Progenitor cell of endocrine pancreas (in vitro differentiated cells): ENCODE measurements at regions not wholly inside any gene's neighbourhood (a gene's known extent, or its start where the extent isn't known, plus 50 kb on each side); places are given as distances from the start of the nearest gene placed in this dataset.
A peak's percentile ranks its signal among the peaks of the same experiment; 100 is the strongest.

Source experiments
- DNase-seq: peaks from one replicate; pipeline ENCODE4 v3.0.0; 2021; ENCODE audit warnings: low spot score; ENCODE audit not compliant: unreplicated experiment
- H3K27ac Mint-ChIP-seq: 2 replicates; pipeline ENCODE4 v1.8.0; 2021; ENCODE audit warnings: mild to moderate bottlenecking, moderate library complexity, mixed read lengths
- H3K27me3 Mint-ChIP-seq: 2 replicates; pipeline ENCODE4 v1.8.0; 2021; ENCODE audit warnings: mixed read lengths
- H3K36me3 Mint-ChIP-seq: 2 replicates; pipeline ENCODE4 v1.8.0; 2022; ENCODE audit warnings: mixed read lengths; ENCODE audit not compliant: insufficient read depth
- H3K4me1 Mint-ChIP-seq: 2 replicates; pipeline ENCODE4 v1.8.0; 2021; ENCODE audit warnings: low read depth, mixed read lengths
- H3K4me3 Mint-ChIP-seq: 2 replicates; pipeline ENCODE4 v1.8.0; 2021; ENCODE audit warnings: low read depth, mild to moderate bottlenecking, moderate library complexity, mixed read lengths
- H3K9me3 Mint-ChIP-seq: 2 replicates; pipeline ENCODE4 v1.8.0; 2021; ENCODE audit warnings: low read depth, mixed read lengths
- CTCF ChIP-seq: fragments of 200-600 bp; sonication (generic); IDR thresholded peaks from one replicate; pipeline ENCODE4 v1.5.0; 2021; ENCODE audit warnings: antibody characterized with exemption, mild to moderate bottlenecking; ENCODE audit not compliant: unreplicated experiment

- peaks cover 8% of the 10 kb centered on the region for H3K27me3 Mint-ChIP-seq
- H3K27ac Mint-ChIP-seq = no peak overlapping the region
- H3K4me1 Mint-ChIP-seq = no peaks in the 10 kb centered on the region
- TF ChIP-seq CTCF = no peak
- no peaks in the 10 kb centered on the region for H3K36me3 Mint-ChIP-seq
- no peak for DNase-seq
- H3K4me3 Mint-ChIP-seq = no peak overlapping the region
- H3K9me3 Mint-ChIP-seq = no peaks in the 10 kb centered on the region
Measured at GRCh38 chr9:18215626-18216025, 258.3 kb upstream of the ADAMTSL1 start.

GRCh38 chr9:18216376-18216775 lies 257.6 kb upstream of the ADAMTSL1 start:
- Mint-ChIP-seq H3K27ac (no peak overlapping the region), H3K9me3 (no peaks in the 10 kb centered on the region), H3K27me3 (peaks cover 8% of the 10 kb centered on the region), H3K4me1 (no peaks in the 10 kb centered on the region), H3K36me3 (no peaks in the 10 kb centered on the region), H3K4me3 (no peak overlapping the region)
- no peak for TF ChIP-seq CTCF
- no peak for DNase-seq

GRCh38 chr9:18228101-18228500 lies 245.9 kb upstream of the ADAMTSL1 start:
- H3K27ac Mint-ChIP-seq = no peak overlapping the region
- H3K4me1 Mint-ChIP-seq = no peaks in the 10 kb centered on the region
- no peaks in the 10 kb centered on the region for H3K9me3 Mint-ChIP-seq

DNA sequence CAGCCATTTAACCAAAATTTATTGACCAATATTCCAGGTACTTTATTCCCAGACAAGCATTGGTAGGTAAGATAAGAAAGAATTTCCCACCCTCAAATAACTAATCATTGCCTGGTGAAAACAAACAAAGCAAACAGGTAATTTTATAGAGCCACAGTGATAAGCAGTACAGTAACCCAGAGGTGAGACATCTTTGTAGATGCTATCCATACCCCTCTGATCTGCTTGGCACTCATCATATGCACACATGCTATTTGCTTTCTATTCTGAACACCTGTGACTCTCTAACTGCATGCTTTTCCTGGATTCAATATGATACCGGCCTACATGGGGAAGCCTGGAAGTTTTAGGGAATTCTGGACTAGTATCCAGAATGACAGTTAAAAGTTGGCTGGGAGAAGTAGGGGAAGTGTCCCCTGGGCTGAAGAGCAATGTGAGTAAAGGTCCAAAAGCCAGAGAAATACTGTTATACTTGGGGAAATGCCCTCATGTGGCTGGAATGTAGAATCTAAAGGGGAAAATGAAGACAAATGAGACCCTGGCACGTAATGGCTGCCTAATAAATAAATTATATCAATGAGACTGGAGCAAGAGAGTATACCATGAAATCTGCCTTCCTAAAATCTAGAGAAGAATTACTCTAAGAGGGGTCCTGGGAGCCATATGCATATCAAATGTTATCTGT lies 243.8 kb upstream of the ADAMTSL1 start:
- peak; percentile 11 for TF ChIP-seq CTCF
- Mint-ChIP-seq H3K4me3 (no peak overlapping the region), H3K27me3 (peaks cover 6% of the 10 kb centered on the region), H3K9me3 (no peaks in the 10 kb centered on the region), H3K27ac (no peak overlapping the region), H3K36me3 (no peaks in the 10 kb centered on the region), H3K4me1 (no peaks in the 10 kb centered on the region)
- DNase-seq = no peak

More at GRCh38 chr9:18228101-18228500, 245.9 kb upstream of the ADAMTSL1 start:
- TF ChIP-seq CTCF = no peak
- no peaks in the 10 kb centered on the region for H3K27me3 Mint-ChIP-seq
- H3K36me3 Mint-ChIP-seq = no peaks in the 10 kb centered on the region
- DNase-seq = no peak
- no peak overlapping the region for H3K4me3 Mint-ChIP-seq

- H3K27me3 Mint-ChIP-seq = peaks cover 6% of the 10 kb centered on the region
- no peak overlapping the region for H3K4me3 Mint-ChIP-seq
- no peaks in the 10 kb centered on the region for H3K9me3 Mint-ChIP-seq
- H3K36me3 Mint-ChIP-seq = no peaks in the 10 kb centered on the region
- no peak for TF ChIP-seq CTCF
- H3K4me1 Mint-ChIP-seq = no peaks in the 10 kb centered on the region
- H3K27ac Mint-ChIP-seq = no peak overlapping the region
- no peak for DNase-seq
Measured at GRCh38 chr9:18233311-18233710, 240.6 kb upstream of the ADAMTSL1 start.
